ENCODE measurements at regions not wholly inside any gene's neighbourhood (a gene's known extent, or its start where the extent isn't known, plus 50 kb on each side); places are given as distances from the start of the nearest gene placed in this dataset.

- DNase-seq: no peak
Observed at GRCh38 chr5:57696825-57697570, 214.4 kb upstream of the ACTBL2 start.

GRCh38 chr5:57696389-57696769, 213.8 kb upstream of the ACTBL2 start:
- no peak for DNase-seq

- no peak for DNase-seq
Observed at GRCh38 chr5:57695706-57696388, 213.2 kb upstream of the ACTBL2 start.

- DNase-seq: no peak
Observed at GRCh38 chr5:57695179-57695578, 212.6 kb upstream of the ACTBL2 start.

GRCh38 chr5:57693488-57694305, 211.1 kb upstream of the ACTBL2 start:
- no peak for DNase-seq

GRCh38 chr5:57692582-57693487, 210.2 kb upstream of the ACTBL2 start:
- peak; percentile 74 for DNase-seq

- DNase-seq: no peak
Observed at GRCh38 chr5:57690724-57691123, 208.1 kb upstream of the ACTBL2 start.

GRCh38 chr5:57687596-57687995, 205.0 kb upstream of the ACTBL2 start:
- no peak for DNase-seq

GRCh38 chr5:57685516-57686255, 203.1 kb upstream of the ACTBL2 start:
- DNase-seq: no peak

GRCh38 chr5:57684299-57684702, 201.7 kb upstream of the ACTBL2 start:
- no peak for DNase-seq

- no peak for DNase-seq
Observed at GRCh38 chr5:57683036-57683630, 200.5 kb upstream of the ACTBL2 start.

GRCh38 chr5:57681942-57682341, 199.3 kb upstream of the ACTBL2 start:
- DNase-seq: no peak

- no peak for DNase-seq
Observed at GRCh38 chr5:57680686-57681085, 198.1 kb upstream of the ACTBL2 start.

- no peak for DNase-seq
Observed at GRCh38 chr5:57677235-57677634, 194.6 kb upstream of the ACTBL2 start.

GRCh38 chr5:57676222-57677098, 193.8 kb upstream of the ACTBL2 start:
- DNase-seq: no peak

- no peak for DNase-seq
Observed at GRCh38 chr5:57675236-57675635, 192.6 kb upstream of the ACTBL2 start.

GRCh38 chr5:57671371-57671770, 188.8 kb upstream of the ACTBL2 start:
- DNase-seq: no peak

- no peak for DNase-seq
Observed at GRCh38 chr5:57666582-57666981, 184.0 kb upstream of the ACTBL2 start.

- no peak for DNase-seq
Observed at GRCh38 chr5:57665146-57665936, 182.7 kb upstream of the ACTBL2 start.

Measured in occipital lobe (tissue), 1 donor.